ENCODE measurements at regions not wholly inside any gene's neighbourhood (a gene's known extent, or its start where the extent isn't known, plus 50 kb on each side); places are given as distances from the start of the nearest gene placed in this dataset.

DNA sequence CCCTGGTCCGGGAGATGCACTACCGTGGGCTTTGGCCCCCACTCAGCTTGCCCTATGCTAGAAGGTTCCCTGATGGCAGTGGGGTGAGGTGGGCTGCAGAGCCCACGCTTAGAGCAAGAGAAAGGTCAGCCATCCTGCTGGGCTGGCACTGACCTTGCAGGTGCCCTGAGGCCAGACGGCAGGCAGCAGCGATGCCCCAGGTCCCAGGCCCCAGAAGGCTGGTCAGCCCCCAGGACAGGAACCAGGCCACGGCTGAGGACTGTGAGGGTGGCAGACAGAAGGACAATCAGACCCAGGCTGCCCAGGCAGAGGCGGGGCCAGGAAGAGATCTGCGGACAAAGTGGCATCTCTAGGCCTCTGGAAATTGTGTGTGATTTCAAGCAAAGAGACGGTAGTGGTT is 231.7 kb downstream of the CTTN start:
- TF ChIP-seq EZH2 (IDR thresholded peaks at IDR 0.05; ENCODE audit: insufficient read depth, poor library complexity, severe bottlenecking) (no peak), EZH2phosphoT487 (IDR thresholded peaks at IDR 0.05; ENCODE audit: insufficient read depth, low read depth) (no peak)

All from GM23248 (cell line).